Sigmoid colon (tissue), 6 donors: ENCODE measurements at regions not wholly inside any gene's neighbourhood (a gene's known extent, or its start where the extent isn't known, plus 50 kb on each side); places are given as distances from the start of the nearest gene placed in this dataset.

Experiments used
- DNase-seq: peaks from one replicate; pipeline ENCODE4 v3.0.0-alpha.2; 2019
- H3K27ac ChIP-seq, 4 donors: fragments of 200-600 bp; sonication (generic); one replicate each; pipeline ENCODE4 v1.5.1; 2016 to 2019; ENCODE audit warnings: mild to moderate bottlenecking in 1 of 4
- H3K27me3 ChIP-seq, 3 donors: fragments of 200-600 bp; sonication (generic); one replicate each; pipeline ENCODE4 v1.5.1; 2019; ENCODE audit warnings: mild to moderate bottlenecking in 1 of 3
- H3K36me3 ChIP-seq, 4 donors: fragments of 200-600 bp; sonication (generic); one replicate each; pipeline ENCODE4 v1.5.1; 2016 to 2019
- H3K4me1 ChIP-seq, 4 donors: fragments of 200-600 bp; sonication (generic); one replicate each; pipeline ENCODE4 v1.5.1; 2017 to 2019
- H3K4me3 ChIP-seq, 4 donors: fragments of 200-600 bp; sonication (generic); one replicate each; pipeline ENCODE4 v1.5.1; 2017 to 2019; ENCODE audit warnings: mild to moderate bottlenecking in 2 of 4, moderate library complexity in 1 of 4
- H3K9me3 ChIP-seq, 4 donors: fragments of 200-600 bp in 3 of 4; sonication (generic) in 3 of 4; one replicate each; pipeline versions ENCODE4 v1.5.1 to v1.6.1; 2013 to 2019
- EP300 ChIP-seq, 4 donors: sonication (generic); formaldehyde crosslinking; IDR thresholded peaks; one replicate each; pipeline ENCODE4 v1.6.1; 2017; ENCODE audit warnings: antibody characterized with exemption in 4 of 4
- POLR2A ChIP-seq, 2 donors: fragments of 450-650 bp; IDR thresholded peaks; one replicate each; pipeline ENCODE4 v1.6.1; 2016; ENCODE audit warnings: antibody characterized with exemption in 2 of 2, mild to moderate bottlenecking in 2 of 2, moderate library complexity in 2 of 2
- POLR2AphosphoS5 ChIP-seq, 4 donors: sonication (generic); formaldehyde crosslinking; IDR thresholded peaks; one replicate each; pipeline ENCODE4 v1.6.1; 2017; ENCODE audit warnings: antibody characterized with exemption in 4 of 4
- WGBS, 2 donors: extraction: QIAGEN DNeasy Blood & Tissue Kit; methylation state at CpG; one replicate each; pipeline ENCODE4 v1.1.7; 2013; 5-methylcytosine and 5-hydroxymethylcytosine counted together
- intact Hi-C: fragments of 100-400 bp; cut with DNase I; formaldehyde crosslinking; loops from one replicate; pipeline ENCODE4 v1.15.1; 2023
- TF ChIP-seq, protein P1 (sequence below), 4 experiments: fragments of 450-650 bp in 3 of 4; fragments of 200-600 bp in 1 of 4; IDR thresholded peaks; one replicate each; pipeline ENCODE4 v1.5.1; 2016 to 2019; ENCODE audit warnings: antibody characterized with exemption in 4 of 4, mild to moderate bottlenecking in 3 of 4, moderate library complexity in 2 of 4
- donor health status: healthy with polysubstance abuse.
- donor health status: healthy.

- TF ChIP-seq POLR2A (IDR thresholded peaks at IDR 0.05) (no peak), POLR2AphosphoS5 (IDR thresholded peaks at IDR 0.05) (no peak), EP300 (IDR thresholded peaks at IDR 0.05) (no peak)
- TF ChIP-seq, protein P1, sequence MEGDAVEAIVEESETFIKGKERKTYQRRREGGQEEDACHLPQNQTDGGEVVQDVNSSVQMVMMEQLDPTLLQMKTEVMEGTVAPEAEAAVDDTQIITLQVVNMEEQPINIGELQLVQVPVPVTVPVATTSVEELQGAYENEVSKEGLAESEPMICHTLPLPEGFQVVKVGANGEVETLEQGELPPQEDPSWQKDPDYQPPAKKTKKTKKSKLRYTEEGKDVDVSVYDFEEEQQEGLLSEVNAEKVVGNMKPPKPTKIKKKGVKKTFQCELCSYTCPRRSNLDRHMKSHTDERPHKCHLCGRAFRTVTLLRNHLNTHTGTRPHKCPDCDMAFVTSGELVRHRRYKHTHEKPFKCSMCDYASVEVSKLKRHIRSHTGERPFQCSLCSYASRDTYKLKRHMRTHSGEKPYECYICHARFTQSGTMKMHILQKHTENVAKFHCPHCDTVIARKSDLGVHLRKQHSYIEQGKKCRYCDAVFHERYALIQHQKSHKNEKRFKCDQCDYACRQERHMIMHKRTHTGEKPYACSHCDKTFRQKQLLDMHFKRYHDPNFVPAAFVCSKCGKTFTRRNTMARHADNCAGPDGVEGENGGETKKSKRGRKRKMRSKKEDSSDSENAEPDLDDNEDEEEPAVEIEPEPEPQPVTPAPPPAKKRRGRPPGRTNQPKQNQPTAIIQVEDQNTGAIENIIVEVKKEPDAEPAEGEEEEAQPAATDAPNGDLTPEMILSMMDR (IDR thresholded peaks at IDR 0.05) = no peak
- H3K4me1 ChIP-seq = peaks cover 3 to 40% (median 32%) of the 10 kb centered on the region in 4 donors
- intact Hi-C loops = loop anchor here (10.0 kb wide), 1 partner anchor 123 kb away; no protein-coding TSS in a partner anchor
- 65 to 83% methylated on average over 5 of the region's 5 CpGs for WGBS, 2 donors
- peak; percentile 65 for DNase-seq
- H3K9me3 ChIP-seq = no peaks in the 10 kb centered on the region
- no peak overlapping the region for H3K27ac ChIP-seq
- no peak overlapping the region for H3K4me3 ChIP-seq
- H3K27me3 ChIP-seq = no peaks in the 10 kb centered on the region
- no peaks in the 10 kb centered on the region for H3K36me3 ChIP-seq
These were observed 183.3 kb upstream of the PIK3R1 start for GRCh38 chr5:68032216-68032762.

DNA sequence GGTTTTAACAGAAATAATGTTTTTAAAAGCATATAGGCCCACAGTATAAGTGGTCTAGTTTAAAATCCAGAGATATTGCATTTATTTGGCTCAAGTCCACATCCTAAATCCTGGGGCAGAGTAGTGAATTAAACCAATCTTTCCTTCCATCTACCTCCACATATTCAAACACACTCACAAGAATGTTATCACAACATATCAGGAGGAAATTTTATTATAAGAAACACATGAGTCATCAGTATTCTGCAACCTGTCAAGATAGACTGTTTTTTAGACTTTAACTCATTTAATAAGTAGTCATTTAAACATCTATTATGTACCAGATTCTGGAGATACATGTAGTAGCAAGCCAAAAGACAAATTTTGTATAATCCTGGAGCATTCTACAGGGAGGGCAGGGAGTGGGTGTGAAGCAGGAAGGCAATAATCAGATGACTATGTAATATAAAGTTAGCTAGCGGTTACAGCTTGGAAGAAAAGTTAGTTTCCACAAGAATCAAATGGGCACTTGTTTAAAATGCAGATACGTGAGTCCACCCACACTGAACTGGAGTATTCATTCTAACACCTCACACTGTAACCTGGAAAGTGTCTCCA lies 187.3 kb upstream of the PIK3R1 start:
- H3K36me3 ChIP-seq = no peaks in the 10 kb centered on the region
- 28 to 71% methylated on average over 2 of the region's 2 CpGs for WGBS, 2 donors
- no peak for DNase-seq
- peak in 1 of 4 donors; percentile 11 for TF ChIP-seq POLR2AphosphoS5 (IDR thresholded peaks at IDR 0.05)
- TF ChIP-seq, protein P1 (IDR thresholded peaks at IDR 0.05) = no peak
- intact Hi-C loops = loop anchor here (2.0 to 10.0 kb wide), 7 partner anchors 86 to 781 kb away; partner anchors contain the start of gene PIK3R1
- no peak overlapping the region for H3K4me3 ChIP-seq
- peaks cover 3 to 57% (median 44%) of the 10 kb centered on the region in 4 donors for H3K4me1 ChIP-seq
- H3K27me3 ChIP-seq = no peaks in the 10 kb centered on the region
- H3K27ac ChIP-seq = peak overlapping the region; percentile 75 to 86 (median 80)
- no peaks in the 10 kb centered on the region for H3K9me3 ChIP-seq

DNA sequence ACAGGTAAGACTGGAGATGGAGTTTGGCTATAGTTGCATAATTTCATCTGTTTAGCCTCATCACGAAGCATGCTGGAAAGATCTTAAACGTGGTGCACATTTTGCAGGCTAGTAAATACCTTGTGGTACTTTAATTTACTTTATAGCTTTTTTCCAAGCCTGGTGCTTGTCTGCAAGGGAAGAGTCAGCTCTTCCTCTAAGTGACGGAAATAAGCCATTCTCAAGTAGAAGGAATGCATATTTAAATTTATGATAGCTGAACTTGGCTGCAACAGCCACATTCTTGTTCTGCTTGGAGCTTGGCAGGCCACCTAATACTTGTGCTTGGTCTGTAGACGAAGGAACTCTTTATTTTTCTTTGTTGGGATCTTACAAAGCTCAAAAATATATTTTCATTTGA lies 188.0 kb upstream of the PIK3R1 start:
- DNase-seq = peak; percentile 85
- H3K4me3 ChIP-seq = no peak overlapping the region
- TF ChIP-seq, protein P1 (IDR thresholded peaks at IDR 0.05) = no peak
- TF ChIP-seq POLR2AphosphoS5 (IDR thresholded peaks at IDR 0.05) (peak; percentile 94 to 98 (median 97)), EP300 (IDR thresholded peaks at IDR 0.05) (peak; percentile 98 to 99 (median 98))
- peaks cover 3 to 51% (median 42%) of the 10 kb centered on the region in 4 donors for H3K4me1 ChIP-seq
- intact Hi-C loops = loop anchor here (1.0 to 10.0 kb wide), 8 partner anchors 85 to 780 kb away; no protein-coding TSS in a partner anchor
- no peaks in the 10 kb centered on the region for H3K27me3 ChIP-seq
- WGBS, 2 donors = 14 to 50% methylated on average over 4 of the region's 4 CpGs
- H3K9me3 ChIP-seq = no peaks in the 10 kb centered on the region
- peak overlapping the region; percentile 75 to 86 (median 80) for H3K27ac ChIP-seq
- no peaks in the 10 kb centered on the region for H3K36me3 ChIP-seq

GRCh38 chr5:68026092-68026885 lies 189.3 kb upstream of the PIK3R1 start:
- H3K4me1 ChIP-seq = peaks cover 3 to 51% (median 41%) of the 10 kb centered on the region in 4 donors
- WGBS, 2 donors = 84 to 90% methylated on average over 1 of the region's 1 CpG
- no peak overlapping the region for H3K4me3 ChIP-seq
- H3K27ac ChIP-seq = peak overlapping the region; percentile 75 to 86 (median 80)
- H3K36me3 ChIP-seq = no peaks in the 10 kb centered on the region
- H3K9me3 ChIP-seq = no peaks in the 10 kb centered on the region
- H3K27me3 ChIP-seq = no peaks in the 10 kb centered on the region
- intact Hi-C loops = loop anchor here (2.0 to 10.0 kb wide), 7 partner anchors 84 to 779 kb away; no protein-coding TSS in a partner anchor
- DNase-seq = no peak
- TF ChIP-seq POLR2AphosphoS5 (IDR thresholded peaks at IDR 0.05) (peak in 2 of 4 donors; percentile 32 to 33), EP300 (IDR thresholded peaks at IDR 0.05) (peak in 2 of 4 donors; percentile 1 to 14)
- TF ChIP-seq, protein P1 (IDR thresholded peaks at IDR 0.05) = no peak
